Mesodermal cell (in vitro differentiated cells): ENCODE measurements at regions not wholly inside any gene's neighbourhood (a gene's known extent, or its start where the extent isn't known, plus 50 kb on each side); places are given as distances from the start of the nearest gene placed in this dataset.
"Not testable (repeated sequence)": the region's sequence is repeated elsewhere in the genome, so short reads cannot be mapped to it uniquely, and the experiment has no call there.

ENCODE experiments used
- H3K27ac ChIP-seq: 2 replicates; pipeline ENCODE4 v1.7.0; 2013; ENCODE audit warnings: mild to moderate bottlenecking, low read depth, low read length, moderate library complexity; ENCODE audit not compliant: severe bottlenecking
- H3K36me3 ChIP-seq: 2 replicates; pipeline ENCODE4 v1.7.1; 2013; ENCODE audit warnings: mild to moderate bottlenecking, low read length, moderate library complexity; ENCODE audit not compliant: control insufficient read depth, insufficient read depth
- H3K4me1 ChIP-seq: one replicate; pipeline ENCODE4 v1.7.1; 2013; ENCODE audit warnings: mild to moderate bottlenecking, low read length; ENCODE audit not compliant: insufficient read depth, control insufficient read depth, poor library complexity, severe bottlenecking
- H3K4me3 ChIP-seq: 2 replicates; pipeline ENCODE4 v1.7.0; 2013; ENCODE audit warnings: low read length, control low read depth, mild to moderate bottlenecking; ENCODE audit not compliant: insufficient read depth, poor library complexity, severe bottlenecking; ENCODE audit errors: extremely low read depth
- H3K9me3 ChIP-seq: 2 replicates; pipeline ENCODE4 v1.7.1; 2013; ENCODE audit warnings: mild to moderate bottlenecking, low read length, moderate library complexity; ENCODE audit not compliant: control insufficient read depth
- WGBS, 2 experiments: methylation state at CpG; one replicate each; pipeline ENCODE4 v1.1.5; 2013; ENCODE audit warnings: missing lambda C conversion rate in 2 of 2; ENCODE audit not compliant: insufficient coverage in 2 of 2; 5-methylcytosine and 5-hydroxymethylcytosine counted together

DNA sequence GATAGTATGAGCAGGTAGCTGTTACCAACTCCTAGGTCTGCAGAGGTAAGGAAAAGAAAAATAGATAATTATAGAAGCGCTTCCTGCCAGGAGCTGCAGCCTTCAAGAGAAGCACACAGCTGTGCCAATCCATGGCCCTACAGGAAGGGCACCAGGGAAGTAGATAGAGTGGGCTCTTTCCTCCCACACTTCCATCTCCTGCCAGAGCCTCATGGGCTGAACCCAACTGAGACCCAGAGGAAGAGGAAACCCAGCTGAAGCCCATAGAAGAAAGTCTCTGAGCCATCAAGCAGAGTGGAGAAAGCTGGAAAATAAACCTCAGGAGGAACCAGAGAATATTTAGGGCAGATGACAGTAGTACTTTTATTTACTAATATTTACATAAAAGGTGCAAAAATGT lies 146.7 kb upstream of the ATXN1 start:
- no CpG with 5 or more reads among the region's 1 CpG for WGBS, 2 experiments
- H3K4me1 ChIP-seq: peaks cover 10% of the 10 kb centered on the region
- H3K36me3 ChIP-seq: no peaks in the 10 kb centered on the region
- no peaks in the 10 kb centered on the region for H3K9me3 ChIP-seq
- no peak overlapping the region for H3K27ac ChIP-seq
- no peak overlapping the region for H3K4me3 ChIP-seq

DNA sequence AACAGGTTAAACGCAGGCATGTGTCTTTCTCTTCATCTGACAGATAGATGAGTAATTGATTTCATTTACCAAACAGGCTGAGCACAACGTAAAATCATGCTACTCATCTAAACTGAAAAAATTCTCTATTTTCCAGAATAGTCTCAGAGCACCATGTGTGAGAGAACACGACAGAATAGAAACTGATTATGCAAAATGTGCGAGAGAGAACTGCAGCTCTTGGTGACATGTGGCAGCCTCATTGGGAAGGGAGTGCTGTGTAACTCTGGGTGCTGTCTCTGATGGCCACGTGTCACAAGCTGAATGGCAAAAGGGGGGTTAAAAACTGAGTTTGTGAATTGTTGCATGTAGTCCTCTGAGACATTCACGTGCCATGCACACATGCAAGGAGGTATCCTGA lies 143.7 kb upstream of the ATXN1 start:
- Histone ChIP-seq H3K27ac (no peak overlapping the region), H3K36me3 (no peaks in the 10 kb centered on the region), H3K4me1 (peaks cover 13% of the 10 kb centered on the region), H3K4me3 (no peak overlapping the region), H3K9me3 (no peaks in the 10 kb centered on the region)
- WGBS, 2 experiments: 89% methylated on average over 4 to 5 of the region's 6 CpGs

DNA sequence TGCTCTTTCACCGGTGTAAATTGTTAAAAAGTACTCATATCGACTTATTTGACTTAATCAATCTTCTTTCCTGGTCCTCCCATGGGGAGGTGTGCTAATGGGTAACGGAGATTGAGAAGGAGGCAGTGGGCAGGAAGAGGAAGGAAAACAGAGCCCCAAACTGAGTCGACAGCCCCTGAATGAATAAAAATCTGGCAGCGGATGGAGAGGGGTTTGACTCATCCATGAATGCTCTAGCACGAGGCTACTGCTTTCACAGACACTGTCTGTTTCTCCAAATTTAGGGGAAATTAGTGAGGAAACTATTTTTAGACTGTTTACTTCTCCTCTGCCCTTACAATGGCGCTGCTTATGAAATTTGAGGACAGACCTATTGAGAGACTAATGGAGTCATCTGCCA lies 142.2 kb upstream of the ATXN1 start:
- Histone ChIP-seq H3K27ac (peak overlapping the region; percentile 30), H3K36me3 (no peaks in the 10 kb centered on the region), H3K4me1 (peaks cover 13% of the 10 kb centered on the region), H3K9me3 (no peaks in the 10 kb centered on the region), H3K4me3 (no peak overlapping the region)
- 73 to 81% methylated on average over 2 to 5 of the region's 7 CpGs for WGBS, 2 experiments

DNA sequence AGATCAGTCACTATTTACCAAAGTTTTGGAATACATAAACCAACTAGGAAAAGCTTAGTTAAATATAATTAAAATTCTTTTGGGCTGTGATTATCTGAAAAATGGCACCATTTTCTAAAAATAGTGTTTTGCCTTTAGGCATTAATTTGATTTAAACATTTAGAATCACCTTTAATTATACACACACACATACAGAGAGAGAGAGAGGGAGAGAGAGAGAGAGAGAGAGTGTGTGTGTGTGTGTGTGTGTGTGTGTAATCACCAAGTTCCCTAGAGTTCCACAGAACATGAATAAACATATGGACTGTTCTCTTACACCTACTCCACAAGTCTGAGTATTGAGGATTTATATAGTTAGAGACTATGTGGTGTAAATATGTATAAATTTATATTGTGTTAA lies 141.2 kb upstream of the ATXN1 start:
- Histone ChIP-seq H3K4me1 (peaks cover 13% of the 10 kb centered on the region), H3K4me3 (no peak overlapping the region), H3K27ac (no peak overlapping the region), H3K9me3 (no peaks in the 10 kb centered on the region), H3K36me3 (no peaks in the 10 kb centered on the region)

DNA sequence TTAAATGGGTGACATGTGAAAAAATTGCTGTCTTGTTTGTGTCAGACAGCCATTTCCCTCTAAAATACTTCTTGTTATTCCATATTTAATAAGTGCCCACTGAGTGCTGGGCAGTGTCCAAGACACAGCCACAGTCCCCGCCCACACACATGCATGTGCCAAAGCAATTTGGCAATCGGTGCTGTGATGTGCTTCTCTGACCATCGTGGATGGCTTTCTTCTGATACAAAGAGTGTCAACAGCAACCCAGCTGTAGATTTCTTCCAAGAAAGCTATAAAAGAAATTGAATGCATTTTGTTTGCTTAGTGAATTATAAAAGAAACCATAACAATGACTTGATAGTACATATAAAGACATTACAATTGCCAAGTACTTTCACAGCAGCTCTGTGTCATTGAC lies 140.5 kb upstream of the ATXN1 start:
- Histone ChIP-seq H3K4me1 (peaks cover 13% of the 10 kb centered on the region), H3K27ac (no peak overlapping the region), H3K4me3 (no peak overlapping the region), H3K36me3 (no peaks in the 10 kb centered on the region), H3K9me3 (no peaks in the 10 kb centered on the region)
- 100% methylated on average over 1 of the region's 3 CpGs for WGBS, 2 experiments

DNA sequence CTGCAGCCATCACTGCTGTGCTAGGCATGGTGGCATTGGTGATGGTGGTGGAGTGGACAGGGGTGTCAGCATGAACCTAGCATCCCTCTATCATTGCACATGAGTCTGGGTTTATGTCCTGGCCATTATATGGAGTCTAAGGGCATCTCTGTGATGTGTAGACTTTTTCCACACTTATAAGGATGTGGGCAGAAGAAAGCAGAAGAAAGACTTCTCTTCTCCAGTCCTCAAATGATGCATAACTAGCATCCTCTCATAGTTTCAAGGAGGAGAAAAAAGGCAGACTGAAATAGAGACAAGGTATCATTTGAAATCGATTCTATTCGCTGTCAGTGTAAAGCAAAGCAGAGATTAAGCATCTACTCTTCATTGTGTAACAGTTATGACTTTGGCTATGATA lies 140.0 kb upstream of the ATXN1 start:
- no peaks in the 10 kb centered on the region for H3K9me3 ChIP-seq
- H3K4me1 ChIP-seq: peaks cover 13% of the 10 kb centered on the region
- H3K4me3 ChIP-seq: no peak overlapping the region
- no peak overlapping the region for H3K27ac ChIP-seq
- WGBS, 2 experiments: 64 to 80% methylated on average over 1 to 2 of the region's 2 CpGs
- no peaks in the 10 kb centered on the region for H3K36me3 ChIP-seq

DNA sequence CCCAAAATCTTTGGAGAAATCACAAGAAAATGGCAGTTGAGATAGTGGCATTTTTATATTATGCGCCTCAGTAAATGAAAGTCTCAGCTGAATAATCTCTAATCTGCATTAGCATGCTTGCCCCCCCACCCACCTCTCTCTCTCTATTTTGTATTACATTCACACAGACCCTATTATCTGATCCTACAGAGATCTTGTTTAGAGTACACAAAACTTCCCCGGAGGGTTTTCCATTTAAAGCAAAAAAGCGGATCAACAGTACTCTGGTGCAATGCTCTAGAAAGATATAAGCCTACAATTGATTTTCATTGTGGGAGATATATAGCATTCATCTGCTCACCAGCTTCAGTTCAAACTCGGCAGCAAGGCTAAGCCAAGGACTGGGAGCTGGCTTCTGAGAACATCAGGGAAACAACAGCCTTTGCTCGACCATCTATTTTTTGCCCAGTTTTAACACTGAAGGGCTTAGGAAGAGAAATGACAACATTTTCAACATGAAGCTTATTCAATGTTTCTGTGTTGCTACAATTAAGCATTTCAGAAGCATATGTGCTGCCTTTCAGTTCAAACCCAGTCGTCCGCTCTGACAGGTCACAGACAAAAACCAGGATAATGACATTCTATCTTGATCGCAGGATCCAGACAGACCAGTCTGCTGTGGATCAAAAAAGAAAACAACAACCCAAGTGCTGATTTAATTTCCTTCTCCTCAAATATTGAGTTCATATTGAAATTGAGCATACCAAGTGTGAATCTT lies 137.6 kb upstream of the ATXN1 start:
- H3K4me1 ChIP-seq: peaks cover 12% of the 10 kb centered on the region
- 73 to 89% methylated on average over 3 to 6 of the region's 8 CpGs for WGBS, 2 experiments
- H3K36me3 ChIP-seq: no peaks in the 10 kb centered on the region
- H3K4me3 ChIP-seq: no peak overlapping the region
- no peaks in the 10 kb centered on the region for H3K9me3 ChIP-seq
- peak overlapping the region; percentile 54 for H3K27ac ChIP-seq

DNA sequence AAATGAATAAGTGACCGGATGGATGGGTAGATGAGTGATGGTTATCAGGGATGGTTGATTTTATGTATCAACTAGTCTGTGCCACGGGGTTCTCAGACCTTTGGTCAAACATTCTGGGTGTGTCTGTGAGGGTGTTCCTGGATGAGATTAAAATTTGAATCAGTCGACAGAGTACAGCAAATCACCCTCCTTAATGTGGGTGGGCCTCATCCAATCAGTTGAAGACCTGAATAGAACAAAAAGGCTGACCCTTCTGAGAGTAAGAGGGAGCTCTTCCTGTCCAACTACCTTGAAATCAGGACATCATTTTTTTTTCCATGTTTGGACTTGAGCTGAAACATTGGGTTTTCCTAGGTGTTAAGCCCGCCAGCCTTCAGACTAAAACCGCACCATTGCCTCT lies 136.4 kb upstream of the ATXN1 start:
- WGBS, 2 experiments: 96 to 100% methylated on average over 4 of the region's 5 CpGs
- Histone ChIP-seq H3K4me1 (peaks cover under 1% of the 10 kb centered on the region), H3K4me3 (no peak overlapping the region), H3K27ac (no peak overlapping the region), H3K9me3 (no peaks in the 10 kb centered on the region), H3K36me3 (no peaks in the 10 kb centered on the region)

DNA sequence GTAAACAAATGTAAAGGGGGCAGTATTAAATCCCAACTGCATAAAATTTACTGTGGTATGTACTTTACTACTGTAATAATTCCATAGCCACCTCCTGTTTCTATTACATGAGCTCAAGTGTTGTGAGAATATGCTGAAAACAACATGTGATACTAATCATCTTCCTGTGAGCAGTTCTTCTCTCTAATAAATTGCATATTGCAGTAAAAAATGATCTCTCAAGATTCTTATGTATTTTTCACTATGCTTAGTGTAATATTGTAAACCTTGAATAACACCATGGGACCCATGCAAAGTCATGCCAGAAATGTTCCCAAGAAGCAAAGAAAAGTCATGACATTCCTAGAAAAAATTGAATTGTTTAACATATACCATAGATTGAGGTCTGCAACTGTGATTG lies 133.0 kb upstream of the ATXN1 start:
- Histone ChIP-seq H3K4me1 (peaks cover 3% of the 10 kb centered on the region), H3K9me3 (no peaks in the 10 kb centered on the region), H3K36me3 (no peaks in the 10 kb centered on the region), H3K4me3 (no peak overlapping the region), H3K27ac (no peak overlapping the region)

DNA sequence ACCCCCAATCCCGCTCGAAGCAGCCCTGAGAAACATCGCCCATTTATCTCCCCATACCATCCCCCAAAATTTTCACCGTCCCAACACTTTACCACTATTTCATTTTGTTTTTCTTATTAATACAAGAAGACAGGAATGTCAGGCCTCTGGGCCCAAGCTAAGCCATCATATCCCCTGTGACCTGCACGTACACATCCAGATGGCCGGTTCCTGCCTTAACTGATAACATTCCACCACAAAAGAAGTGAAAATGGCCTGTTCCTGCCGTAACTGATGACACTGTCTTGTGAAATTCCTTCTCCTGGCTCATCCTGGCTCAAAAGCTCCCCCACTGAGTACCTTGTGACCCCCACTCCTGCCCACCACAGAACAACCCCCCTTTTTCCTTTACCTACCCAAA lies 129.8 kb upstream of the ATXN1 start:
- H3K4me3 ChIP-seq, H3K36me3 ChIP-seq, H3K4me1 ChIP-seq, H3K9me3 ChIP-seq, H3K27ac ChIP-seq: not testable (repeated sequence)
- 74% methylated on average over 4 of the region's 7 CpGs; no CpG with 5 or more reads in 1 of the 2 experiments for WGBS, 2 experiments

DNA sequence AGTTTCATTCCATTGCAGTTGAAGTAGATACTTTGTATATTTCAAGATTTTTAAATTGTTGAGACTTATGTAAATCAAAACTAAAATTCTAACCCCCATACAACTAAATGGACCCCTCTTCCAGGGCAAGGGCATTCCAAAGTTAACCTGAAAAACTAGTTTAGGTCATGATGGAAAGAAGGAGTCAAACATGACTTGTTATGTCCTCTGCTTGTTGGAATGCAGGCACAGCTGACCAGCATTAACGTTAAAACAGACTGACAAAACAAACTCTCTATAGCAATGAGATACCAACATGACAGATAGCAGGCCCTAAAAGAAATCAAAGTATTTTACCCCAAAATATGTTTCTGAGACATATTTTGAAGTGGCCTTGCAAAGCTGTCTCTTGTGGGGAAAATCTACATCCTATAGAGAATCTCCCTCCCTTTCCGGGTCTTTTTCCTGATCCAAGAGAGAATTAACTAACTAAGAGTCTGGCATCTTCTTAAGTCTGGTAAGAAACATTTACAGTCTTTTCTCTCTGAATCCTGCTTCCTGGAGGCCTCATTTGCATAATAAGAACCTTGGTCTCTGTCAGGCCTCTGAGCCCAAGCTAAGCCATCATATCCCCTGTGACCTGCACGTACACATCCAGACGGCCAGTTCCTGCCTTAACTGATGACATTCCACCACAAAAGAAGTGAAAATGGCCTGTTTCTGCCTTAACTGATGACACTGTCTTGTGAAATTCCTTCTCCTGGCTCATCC lies 124.3 kb upstream of the ATXN1 start:
- H3K36me3 ChIP-seq: no peaks in the 10 kb centered on the region
- 61 to 62% methylated on average over 3 of the region's 4 CpGs for WGBS, 2 experiments
- H3K9me3 ChIP-seq: no peaks in the 10 kb centered on the region
- no peak overlapping the region for H3K27ac ChIP-seq
- no peak overlapping the region for H3K4me3 ChIP-seq
- no peaks in the 10 kb centered on the region for H3K4me1 ChIP-seq
